ENCODE measurements at regions not wholly inside any gene's neighbourhood (a gene's known extent, or its start where the extent isn't known, plus 50 kb on each side); places are given as distances from the start of the nearest gene placed in this dataset.

DNA sequence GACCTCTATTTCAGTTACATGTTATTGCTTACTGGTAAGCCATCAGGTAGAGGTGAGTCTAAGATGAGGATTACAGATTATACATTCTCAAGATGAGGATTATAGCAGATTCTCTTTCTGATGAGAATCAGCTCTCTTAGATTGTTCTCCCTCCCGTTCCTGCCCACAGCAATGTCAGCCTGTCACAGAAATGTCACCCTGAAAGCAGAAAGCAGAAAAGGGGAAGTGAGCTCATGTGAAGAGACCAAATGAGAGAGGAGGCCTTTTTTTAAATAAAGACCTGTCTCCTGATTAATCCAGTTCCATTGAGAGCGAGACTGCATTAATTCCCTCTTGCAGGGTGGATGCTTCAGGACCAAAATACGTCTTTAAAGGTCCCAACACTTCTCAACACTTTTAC is 445.6 kb downstream of the KCTD12 start:
- DNase-seq (ENCODE audit: low spot score), result no peak

GRCh38 chr13:76439546-76439945 is 446.7 kb downstream of the KCTD12 start:
- no peak for DNase-seq (ENCODE audit: low spot score)

DNA sequence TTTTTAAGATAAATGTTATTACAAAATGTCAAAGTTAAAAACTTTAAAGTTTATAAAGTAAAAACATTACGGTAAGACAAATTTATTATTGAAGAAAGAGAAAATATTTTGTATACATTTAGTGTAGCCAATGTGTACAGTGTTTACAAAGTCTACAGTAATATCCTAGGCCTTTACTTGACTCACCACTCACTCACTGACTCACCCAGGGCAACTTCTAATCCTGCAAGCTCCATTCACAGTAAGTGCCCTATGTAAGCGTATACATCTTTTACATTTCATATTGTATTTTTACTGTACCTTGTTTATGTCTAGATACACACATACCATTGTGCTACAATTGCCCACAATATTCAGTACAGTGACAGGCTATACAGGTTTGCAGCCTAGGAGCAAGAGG is 448.2 kb downstream of the KCTD12 start:
- DNase-seq (ENCODE audit: low spot score), result no peak

DNA sequence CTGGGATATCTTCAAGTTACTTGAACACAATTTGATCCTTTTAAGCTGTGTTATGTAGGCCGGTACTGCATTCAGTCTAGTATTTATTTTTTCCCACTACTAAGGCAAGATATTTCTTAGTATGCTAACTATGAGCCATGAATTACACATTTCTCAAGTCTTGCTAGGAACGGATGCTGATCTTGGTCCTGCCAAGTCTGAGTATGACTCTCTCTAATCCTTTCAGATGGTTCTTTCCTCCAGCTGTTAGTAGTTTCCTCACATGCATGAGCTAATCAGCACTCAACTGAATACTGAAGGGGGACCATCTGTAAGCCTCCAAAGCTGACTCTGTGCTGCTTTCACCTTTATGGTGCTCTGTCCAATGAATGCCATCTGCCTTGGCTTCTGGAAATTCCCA is 460.3 kb downstream of the KCTD12 start:
- no peak for DNase-seq (ENCODE audit: low spot score)

GRCh38 chr13:76421011-76421410 is 465.2 kb downstream of the KCTD12 start:
- DNase-seq (ENCODE audit: low spot score), result no peak

- DNase-seq (ENCODE audit: low spot score), result no peak
These were observed 467.8 kb downstream of the KCTD12 start for GRCh38 chr13:76418404-76418803.

DNA sequence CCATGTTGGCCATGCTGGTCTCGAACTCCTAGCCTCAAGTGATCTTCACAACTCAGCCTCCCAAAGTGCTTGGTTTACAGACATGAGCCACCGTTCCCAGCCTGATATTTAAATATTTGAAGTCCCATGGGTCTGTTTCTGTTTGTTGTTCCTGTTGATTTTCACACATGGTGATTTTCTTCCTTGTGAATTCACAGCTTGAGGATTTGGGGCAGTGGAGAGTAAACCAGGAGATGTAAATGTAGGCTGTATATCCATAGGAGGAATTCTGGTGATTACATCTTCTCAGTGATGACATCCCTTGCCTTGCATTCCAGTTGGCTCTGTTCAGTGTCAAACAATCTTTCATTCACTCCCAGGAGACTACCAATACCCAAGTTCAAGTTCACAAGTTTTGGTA is 471.9 kb downstream of the KCTD12 start:
- DNase-seq (ENCODE audit: low spot score), result no peak

- DNase-seq (ENCODE audit: low spot score), result no peak
These were observed 480.0 kb downstream of the KCTD12 start for GRCh38 chr13:76406243-76406642.

- DNase-seq (ENCODE audit: low spot score), result no peak
These were observed 487.8 kb downstream of the KCTD12 start for GRCh38 chr13:76398425-76398824.

DNA sequence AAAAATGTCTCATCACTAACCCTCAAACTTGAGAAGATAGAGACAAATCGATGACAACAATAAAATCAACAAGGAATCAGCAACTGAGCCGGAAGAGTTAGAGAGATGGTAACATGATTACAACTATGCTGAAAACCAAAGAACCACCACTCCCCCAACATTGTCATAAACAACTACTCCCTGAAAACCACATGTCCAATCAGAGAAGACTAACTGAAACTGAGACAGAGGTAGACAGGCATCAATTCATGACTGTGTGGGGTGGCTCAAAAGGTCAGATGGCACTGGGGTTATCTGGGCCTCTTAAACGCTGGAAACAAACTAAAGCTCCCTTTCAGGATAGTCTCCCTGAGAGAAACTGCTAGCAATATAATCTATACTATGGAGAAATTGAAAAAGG is 488.8 kb downstream of the KCTD12 start:
- no peak for DNase-seq (ENCODE audit: low spot score)

DNA sequence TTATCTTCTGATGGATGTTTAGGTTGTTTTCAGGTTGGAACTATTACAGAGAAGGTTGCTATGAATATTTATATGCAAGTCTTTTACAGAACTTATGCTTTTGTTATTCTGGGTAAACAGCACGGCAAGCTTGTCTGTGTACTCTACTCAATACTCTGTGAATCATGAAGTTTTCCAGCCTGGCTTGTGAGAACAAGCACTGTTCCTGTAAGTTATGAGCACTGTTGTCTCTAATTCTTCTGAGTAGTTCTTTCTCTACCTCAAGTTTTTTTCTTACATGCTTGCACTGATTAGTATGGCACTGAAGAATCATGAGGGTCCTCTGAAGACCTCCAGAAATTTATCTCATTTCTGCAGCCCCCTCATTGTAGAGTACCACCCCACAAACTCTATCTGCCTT is 496.9 kb downstream of the KCTD12 start:
- DNase-seq (ENCODE audit: low spot score), result no peak

- no peak for DNase-seq (ENCODE audit: low spot score)
These were observed 498.6 kb downstream of the KCTD12 start for GRCh38 chr13:76387566-76387965.

DNA sequence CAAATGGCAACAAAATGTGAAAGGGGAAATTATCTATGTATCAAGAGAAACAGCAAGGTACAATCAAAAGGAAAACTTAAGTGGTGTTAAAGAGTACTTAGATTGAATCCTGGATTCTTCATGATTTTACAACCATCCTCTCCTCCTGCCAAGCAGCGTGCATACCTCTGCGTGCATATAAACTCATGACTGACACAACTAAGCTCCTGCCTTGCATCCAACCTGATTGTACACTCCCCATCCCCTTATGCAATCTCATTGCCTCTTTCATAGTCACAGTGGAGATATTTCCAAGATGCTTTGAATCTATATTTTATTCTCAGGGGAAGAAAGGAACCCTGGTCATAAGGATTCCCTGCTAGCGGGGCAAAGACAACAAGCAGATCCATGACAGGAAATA is 499.9 kb downstream of the KCTD12 start:
- no peak for DNase-seq (ENCODE audit: low spot score)

DNA sequence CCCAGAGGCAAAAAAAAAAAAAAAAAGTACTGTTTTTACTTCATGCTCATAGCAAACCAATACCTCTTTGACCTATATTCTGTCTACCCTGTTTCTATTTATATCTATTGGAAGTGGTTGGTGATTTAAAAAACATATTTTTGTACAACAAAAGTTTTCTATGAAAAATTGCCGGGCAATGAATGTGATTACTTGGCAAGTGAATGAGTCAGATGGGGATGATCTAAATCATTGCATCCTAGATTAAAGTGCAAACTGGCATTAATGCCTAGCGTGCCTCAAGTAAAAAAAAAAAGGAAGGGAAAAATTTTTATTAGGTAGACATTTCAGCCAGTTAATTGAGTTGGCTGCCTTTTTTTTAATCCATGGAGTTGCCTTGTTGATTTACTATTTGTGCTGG is 500.6 kb downstream of the KCTD12 start:
- no peak for DNase-seq (ENCODE audit: low spot score)

DNA sequence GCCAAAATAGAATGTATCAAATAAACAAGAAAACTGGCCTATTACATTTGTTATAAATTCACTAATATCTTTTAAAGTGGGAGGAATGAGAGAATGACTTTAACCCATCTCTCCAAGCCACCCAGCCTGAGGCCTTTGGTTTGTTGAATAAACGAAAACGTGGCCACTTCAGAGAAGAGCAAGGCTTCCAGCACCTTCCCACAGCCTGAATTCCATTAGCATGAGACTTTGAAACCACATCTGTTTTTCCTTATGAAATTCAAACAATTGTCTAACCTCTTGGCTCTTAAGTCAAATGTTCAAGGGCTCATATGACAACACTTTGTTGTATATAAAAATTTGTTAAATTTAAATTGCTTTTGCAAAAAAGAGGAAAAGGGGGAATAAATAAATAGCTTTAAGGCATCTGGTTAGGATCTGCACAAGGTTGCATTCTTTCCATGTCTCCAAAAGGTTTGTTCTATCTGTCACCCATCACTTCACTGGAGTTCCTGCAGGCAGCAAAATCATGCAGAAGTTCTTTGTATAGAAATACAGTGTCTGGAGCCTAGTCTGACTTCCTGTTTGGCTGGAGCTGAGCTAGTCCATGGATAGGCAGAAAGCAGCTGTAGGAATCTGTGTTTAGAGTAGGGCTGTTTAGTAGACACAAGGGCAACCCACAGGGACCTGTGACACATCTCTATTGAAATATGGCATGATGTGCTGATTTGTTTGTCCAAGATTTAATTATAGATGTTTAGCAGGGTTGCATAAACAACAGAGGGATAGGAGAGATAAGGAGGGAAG is 502.3 kb downstream of the KCTD12 start:
- no peak for DNase-seq (ENCODE audit: low spot score)

- DNase-seq (ENCODE audit: low spot score), result no peak
These were observed 505.6 kb downstream of the KCTD12 start for GRCh38 chr13:76380446-76381065.

GRCh38 chr13:76379341-76380105 is 506.7 kb downstream of the KCTD12 start:
- no peak for DNase-seq (ENCODE audit: low spot score)

GRCh38 chr13:76378767-76379166 is 507.4 kb downstream of the KCTD12 start:
- DNase-seq (ENCODE audit: low spot score), result no peak

DNA sequence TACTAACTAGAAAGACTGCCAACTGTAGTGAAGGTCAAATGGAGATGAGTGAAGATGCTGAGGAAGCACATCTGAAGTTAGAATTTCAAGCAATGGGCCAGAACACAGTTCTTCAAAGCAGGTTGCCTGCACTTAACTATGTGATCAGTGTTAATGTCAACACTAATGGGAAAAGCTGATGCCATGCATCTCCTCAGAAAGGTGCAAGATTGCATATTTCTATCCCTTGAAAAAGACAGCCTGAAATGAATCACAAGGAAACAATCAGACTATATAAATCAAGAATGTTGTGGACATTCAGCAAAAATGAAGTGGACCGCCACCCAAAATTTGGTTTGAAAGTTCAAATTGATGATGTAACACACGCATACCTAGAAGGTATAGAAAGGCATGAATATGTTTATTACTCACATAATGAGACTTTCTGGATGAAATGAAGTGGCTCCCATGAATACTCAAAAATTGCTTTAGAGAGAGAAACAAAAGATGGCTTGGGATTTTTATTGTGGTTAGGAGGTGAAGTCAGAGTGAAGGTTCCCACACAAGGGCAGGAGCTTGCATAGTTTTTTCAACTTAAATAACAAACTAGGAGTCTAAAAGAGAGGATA is 522.4 kb downstream of the KCTD12 start:
- no peak for DNase-seq (ENCODE audit: low spot score)

GRCh38 chr13:76361868-76362267 is 524.3 kb downstream of the KCTD12 start:
- no peak for DNase-seq (ENCODE audit: low spot score)

GRCh38 chr13:76351541-76352229 is 534.5 kb downstream of the KCTD12 start:
- DNase-seq (ENCODE audit: low spot score), result no peak

DNA sequence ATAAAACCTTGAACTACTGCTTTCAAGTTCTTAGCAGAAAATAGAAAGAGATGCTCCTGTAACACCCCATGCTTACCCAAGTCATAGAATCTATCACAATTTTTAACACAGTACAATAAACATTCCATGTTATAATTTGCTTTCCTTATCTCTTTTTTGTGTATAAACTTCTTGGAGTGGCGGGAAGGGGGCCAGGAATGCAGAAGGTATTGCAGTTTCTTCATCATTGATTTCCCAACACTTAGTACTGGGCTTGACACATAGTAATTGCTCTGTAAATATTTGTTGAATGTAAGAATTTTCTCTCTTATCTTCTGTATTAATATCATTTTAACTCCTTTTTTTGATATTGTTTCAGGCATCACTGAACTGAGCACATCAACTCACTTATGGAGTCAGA is 535.8 kb downstream of the KCTD12 start:
- no peak for DNase-seq (ENCODE audit: low spot score)
